ENCODE measurements at regions not wholly inside any gene's neighbourhood (a gene's known extent, or its start where the extent isn't known, plus 50 kb on each side); places are given as distances from the start of the nearest gene placed in this dataset.
"Not testable (repeated sequence)": the region's sequence is repeated elsewhere in the genome, so short reads cannot be mapped to it uniquely, and the experiment has no call there.

DNA sequence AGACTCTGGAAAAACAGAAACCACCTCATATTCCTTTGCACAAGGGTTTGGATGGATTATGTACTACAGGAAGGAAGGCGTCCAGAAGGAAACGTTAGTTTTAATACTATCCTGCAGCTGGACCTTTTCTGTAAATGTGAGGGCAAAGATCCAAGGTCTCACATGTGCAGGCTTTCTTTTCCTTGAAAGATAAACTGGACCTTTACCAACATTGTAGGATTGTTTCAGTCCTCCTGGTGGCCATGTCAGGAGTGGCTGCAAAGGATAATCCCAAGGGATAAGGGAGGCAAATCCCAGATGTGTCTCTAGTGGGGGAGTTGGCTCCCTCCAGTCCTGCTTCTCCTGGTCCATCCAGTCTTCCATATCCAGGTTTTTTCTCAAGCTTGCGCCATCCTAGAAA is 397.5 kb downstream of the HTR1A start:
- no peak for DNase-seq (ENCODE audit: low read depth in 4 of 4, low spot score in 3 of 4)

DNA sequence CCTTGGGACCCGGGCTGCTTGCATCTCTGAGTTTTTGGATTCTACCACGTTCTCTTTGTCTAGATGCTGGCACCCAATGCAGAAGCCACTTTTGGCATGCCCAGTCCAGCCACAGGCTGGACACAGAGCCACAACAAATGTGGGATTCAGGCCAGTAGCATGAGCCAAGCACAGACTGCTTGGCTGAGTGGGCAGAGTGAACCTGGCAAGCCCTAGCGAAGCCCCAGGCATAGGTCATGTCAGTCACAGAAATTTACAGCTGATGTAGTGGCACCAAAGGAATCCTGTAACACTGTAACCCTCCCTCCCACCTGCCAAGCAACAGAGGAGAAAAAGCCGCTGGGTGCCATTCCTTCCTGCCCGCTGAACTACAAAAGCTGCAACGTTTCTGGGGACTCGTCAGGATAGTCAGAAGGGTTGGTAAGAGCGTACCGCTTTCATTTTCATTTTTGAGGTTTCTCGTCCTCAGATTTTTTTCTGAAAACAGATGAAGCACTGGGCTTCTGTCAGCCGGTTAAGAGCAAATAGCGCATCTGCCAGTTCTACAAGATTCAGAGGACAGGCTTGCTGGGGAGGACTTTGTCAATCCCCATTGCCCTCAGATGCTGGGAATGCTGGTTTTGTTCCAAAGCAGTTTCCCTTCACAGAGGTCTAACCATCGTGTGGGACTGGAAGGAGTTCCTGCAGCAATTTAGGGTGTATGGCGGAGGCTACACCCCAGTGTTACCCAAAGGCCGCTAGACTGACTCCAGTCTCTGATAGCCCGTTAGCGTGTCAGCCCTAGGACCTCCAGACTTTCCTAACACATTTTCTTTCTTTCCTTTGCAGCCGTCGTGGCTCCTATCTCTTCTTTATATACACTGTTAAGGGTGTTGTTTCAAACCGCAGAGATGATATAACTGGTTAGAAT is 399.0 kb downstream of the HTR1A start:
- no peak for DNase-seq (ENCODE audit: low read depth in 4 of 4, low spot score in 3 of 4)

DNA sequence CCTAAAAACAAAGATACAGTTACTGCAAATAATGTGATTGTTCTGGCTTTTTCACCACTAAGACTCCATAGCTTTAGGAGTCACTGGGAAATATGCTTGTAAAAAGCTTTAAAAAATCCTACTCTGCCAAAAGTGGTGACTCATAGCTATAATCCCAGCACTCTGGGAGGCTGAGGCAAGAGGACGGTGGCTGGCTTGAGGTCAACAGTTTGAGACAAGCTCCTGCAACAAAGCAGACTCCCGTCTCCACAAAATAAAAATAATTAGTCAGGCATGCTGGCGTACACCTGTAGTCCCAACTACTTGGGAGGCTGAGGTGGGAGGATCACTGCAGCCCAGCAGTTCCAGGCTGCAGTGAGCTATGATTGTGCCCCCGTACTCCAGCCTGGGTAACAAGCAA is 406.4 kb downstream of the HTR1A start:
- DNase-seq (ENCODE audit: low read depth in 4 of 4, low spot score in 3 of 4), result no peak

DNA sequence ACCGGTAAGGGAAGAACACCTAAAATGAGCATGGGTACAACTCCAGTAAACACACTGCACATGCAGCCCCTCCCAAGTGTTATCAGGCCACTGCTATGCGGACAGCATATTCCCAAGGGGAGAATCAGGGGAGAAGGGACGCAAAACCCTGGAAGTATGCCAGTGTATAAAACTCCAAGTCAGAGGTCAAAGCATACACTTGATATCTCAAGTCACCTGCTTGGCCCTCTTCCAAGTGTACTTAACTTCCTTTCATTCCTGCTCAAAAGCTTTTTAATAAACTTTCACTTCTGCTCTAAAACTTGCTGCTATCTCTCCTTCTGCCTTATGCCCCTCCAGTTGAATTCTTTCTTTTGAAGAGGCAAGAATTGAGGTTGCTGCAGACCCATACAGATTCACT is 408.1 kb downstream of the HTR1A start:
- DNase-seq (ENCODE audit: low read depth in 4 of 4, low spot score in 3 of 4), result peak in 1 of 4 donors; percentile 10

DNA sequence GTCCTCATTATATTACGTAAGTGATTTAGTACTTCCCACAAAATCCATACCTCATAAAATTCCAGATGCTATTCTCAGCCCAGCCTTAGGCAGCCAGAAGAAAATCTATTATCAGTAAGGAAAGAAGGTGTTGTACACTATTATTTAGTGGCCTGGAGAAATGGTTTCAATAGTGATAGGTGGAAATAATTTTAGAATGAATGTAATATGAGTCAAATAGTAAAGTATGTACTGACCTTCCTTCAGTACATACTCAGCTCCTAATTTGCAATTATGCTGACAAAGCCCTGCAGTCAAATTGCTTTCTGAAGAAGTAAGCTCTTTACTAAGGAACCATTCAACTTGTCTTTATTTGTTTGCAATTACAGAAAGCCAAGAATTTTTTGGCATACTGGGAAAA is 409.2 kb downstream of the HTR1A start:
- no peak for DNase-seq (ENCODE audit: low read depth in 4 of 4, low spot score in 3 of 4)

DNA sequence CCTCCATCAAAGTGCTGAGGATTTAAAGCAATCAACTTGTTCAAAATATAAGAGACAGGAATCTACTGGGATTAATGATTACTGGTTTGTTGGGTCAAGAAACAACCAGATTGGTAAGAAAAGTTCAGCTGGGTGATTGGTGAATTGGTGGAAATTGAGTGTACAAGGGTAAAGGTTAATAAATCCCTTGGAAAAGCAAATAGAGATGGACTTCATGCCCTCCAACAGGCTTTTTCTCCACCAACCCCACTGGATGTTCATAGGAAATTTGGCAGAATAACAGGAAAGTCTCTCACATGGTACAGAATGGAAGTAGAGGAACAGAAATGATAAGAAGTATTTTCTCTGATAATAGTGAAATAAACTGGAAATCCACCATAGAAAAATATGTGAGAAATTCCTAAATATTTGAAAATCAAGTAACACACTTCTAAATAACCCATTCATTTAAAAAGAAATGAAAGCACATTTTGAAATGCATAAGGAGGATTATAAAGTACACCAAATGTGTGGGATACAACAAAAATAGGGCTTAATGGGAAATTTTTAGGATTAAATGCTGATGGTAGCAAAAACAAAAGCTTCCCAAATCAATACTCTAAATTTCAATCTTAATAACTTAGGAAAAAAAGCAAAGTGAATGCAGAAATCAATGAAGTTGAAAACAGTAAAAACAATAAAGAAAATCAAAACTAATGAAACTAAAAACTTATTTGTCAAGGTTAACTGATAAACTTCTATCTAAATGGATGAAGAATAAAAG is 426.2 kb downstream of the HTR1A start:
- DNase-seq (ENCODE audit: low read depth in 4 of 4, low spot score in 3 of 4), result no peak

DNA sequence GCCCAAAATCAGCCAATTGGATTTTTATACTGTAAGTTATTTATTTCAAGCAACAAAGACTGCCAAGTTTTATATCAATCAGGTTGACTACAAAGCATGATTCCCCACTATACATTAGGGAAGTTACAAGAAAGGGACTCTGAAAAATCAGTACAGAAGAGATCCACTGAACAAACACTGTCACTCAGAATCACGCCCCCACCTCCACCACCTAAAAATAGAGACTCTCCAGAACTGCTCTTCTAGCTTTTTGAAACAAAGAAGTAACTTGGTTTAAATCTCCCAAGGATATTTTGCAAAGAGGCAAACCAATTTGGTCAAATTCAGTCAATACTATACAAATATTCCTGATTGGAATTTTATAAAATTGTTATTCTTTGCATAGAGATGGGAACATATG is 438.0 kb downstream of the HTR1A start:
- no peak for DNase-seq (ENCODE audit: low read depth in 4 of 4, low spot score in 3 of 4)

DNA sequence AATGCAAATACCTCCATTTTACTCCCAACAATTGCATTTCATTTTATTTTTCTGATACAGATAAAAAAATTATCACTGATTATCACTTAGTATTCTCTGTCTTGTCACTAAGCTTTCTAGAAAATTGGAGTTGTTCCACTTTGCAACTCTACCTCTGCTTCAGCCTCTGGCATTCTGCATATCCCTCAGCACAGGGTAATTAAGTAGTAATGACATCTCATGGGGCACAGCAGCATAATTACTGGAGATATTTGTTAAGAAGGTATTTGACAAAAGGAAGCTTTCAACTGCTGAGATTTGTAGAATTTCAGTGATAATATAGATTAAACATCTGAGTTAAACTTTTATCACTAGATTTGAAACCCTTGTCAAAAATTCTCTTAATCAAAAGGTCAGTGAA is 446.2 kb downstream of the HTR1A start:
- DNase-seq (ENCODE audit: low read depth in 4 of 4, low spot score in 3 of 4), result no peak

DNA sequence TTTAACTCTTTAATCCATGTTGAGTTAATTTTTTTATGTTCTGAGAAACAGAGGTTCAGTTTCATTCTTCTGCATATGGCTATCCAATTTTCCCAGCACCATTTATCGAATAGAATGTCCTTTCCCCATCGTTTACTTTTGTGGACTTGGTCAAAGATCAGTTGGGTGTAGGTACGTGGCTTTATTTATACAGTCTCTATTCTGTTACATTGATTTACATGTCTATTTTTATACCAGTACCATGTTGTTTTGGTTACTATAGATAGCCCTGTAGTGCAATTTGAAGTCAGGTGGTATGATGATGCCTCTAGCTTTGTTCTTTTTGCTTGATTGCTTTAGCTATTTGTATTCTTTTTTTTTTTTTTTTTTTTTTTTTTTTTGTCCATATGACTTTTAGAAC is 462.0 kb downstream of the HTR1A start:
- no peak for DNase-seq (ENCODE audit: low read depth in 4 of 4, low spot score in 3 of 4)

DNA sequence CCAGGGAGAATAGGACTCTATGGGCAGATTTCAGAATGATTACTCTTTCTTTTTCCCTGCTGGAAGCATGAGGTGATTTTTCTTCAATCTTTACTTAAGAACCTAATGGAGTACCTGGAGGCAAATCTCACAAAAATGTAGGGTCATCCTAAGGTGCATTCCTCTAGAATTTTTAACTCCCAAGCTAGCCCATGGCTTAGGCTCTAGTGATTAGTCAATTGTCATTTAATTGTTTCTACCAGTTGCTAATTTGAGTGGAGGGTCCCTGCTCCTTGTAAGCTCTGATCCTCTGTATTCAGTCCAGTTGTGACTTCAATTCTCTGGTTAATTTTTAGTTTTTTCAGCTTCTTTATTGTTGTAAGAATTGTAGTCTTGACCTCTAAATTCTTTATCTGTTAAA is 467.0 kb downstream of the HTR1A start:
- no peak for DNase-seq (ENCODE audit: low read depth in 4 of 4, low spot score in 3 of 4)

DNA sequence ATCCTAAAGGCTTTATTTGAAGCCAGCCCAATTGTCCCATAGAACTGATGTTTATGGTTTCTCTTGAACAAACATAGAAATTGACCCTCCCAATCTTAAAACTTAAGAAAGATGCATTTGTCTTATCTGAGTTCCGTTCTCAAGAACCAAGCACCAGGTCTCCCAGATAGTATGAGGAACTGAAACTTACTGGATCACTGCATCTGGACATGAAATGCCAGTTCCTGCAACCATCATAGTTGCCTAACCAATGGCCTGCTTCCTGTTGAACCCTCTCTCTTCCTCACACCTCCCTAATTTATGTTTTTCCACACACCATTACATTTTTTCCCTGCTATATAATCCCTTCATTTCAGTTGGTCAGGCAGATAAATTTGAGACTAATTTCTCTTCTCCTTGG is 478.9 kb downstream of the HTR1A start:
- DNase-seq (ENCODE audit: low read depth in 4 of 4, low spot score in 3 of 4), result no peak

DNA sequence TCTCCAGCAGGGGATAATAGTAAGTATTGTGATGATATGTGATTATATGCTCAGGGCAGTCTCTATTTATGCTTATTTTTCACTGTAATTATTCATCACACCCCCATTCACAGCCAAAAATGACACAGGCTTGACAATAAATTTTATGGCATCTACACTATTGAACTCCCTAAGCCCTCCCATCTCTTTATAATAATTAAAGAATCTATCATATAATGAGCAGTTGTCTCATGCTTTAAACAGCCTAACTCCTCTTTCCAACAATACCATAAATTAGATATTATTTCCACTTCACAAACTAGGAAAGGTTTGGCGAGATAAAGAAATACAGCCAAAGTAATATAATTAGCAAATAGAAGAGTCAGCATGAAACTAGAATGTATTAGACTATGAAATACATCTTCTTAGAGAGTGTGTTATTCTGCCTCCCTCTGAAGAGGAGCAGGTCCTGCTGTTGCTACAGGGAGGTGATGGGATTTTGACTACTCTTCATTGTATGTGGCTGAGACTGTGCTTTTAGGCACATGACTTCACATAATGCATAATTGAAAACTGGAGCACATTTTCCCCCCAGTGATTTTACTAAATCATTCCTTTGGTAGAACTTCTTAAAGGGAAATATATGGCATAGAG is 488.8 kb downstream of the HTR1A start:
- DNase-seq (ENCODE audit: low read depth in 4 of 4, low spot score in 3 of 4), result no peak

DNA sequence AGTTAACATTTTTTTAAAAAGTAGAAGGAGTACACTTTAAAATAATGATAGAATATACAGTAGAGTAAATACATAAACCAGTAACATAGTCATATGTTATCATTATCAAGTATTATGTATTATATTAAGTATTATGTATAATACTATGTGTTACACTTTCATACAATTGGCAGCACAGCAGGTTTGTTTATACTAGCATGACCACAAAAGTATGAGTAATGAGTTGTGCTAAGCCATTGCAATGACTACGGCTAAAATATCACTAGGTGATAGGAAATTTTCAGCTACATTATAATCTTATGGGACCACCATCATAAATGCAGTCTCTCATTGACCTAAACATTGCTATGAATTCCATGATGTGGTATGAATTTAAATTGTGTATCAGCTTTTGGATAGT is 506.0 kb downstream of the HTR1A start:
- no peak for DNase-seq (ENCODE audit: low read depth in 4 of 4, low spot score in 3 of 4)

DNA sequence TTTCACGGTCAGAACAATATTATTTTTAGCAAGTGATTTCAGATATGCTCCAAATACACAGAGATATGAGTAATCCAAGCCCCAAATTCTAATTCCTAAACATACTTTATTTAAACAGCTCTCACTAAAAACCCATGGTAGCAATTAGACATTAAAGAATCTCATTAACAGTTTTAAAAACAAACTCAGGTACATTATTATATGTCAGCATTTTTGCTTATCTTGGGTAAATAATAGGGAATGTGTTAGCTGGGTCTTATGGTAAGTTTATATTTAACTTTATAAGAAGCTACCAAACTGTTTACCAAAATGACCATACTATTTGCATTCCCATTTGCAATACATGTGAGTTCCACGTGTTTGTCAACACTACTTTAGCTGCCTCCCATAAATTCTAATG is 511.1 kb downstream of the HTR1A start:
- DNase-seq (ENCODE audit: low read depth in 4 of 4, low spot score in 3 of 4), result no peak

DNA sequence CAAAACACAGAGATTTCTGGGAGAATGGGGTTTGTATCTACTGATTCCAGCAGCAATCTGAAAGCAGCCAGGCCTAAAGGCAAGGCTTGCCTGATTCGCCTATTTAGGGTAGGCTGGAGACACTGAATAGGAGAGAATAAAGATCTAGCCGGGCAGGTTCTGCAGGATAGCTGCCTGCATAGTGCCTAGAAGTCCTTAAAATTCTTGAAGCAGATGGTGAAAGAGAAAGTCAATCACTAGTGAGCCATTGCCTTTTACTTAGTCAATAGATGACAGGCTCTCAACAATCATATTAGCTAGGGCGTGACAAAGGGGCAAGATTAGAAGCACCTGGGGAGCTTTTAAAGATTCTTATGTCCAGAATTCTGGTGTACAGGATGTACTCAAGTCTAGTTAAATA is 522.7 kb downstream of the HTR1A start:
- DNase-seq (ENCODE audit: low read depth in 4 of 4, low spot score in 3 of 4), result no peak

DNA sequence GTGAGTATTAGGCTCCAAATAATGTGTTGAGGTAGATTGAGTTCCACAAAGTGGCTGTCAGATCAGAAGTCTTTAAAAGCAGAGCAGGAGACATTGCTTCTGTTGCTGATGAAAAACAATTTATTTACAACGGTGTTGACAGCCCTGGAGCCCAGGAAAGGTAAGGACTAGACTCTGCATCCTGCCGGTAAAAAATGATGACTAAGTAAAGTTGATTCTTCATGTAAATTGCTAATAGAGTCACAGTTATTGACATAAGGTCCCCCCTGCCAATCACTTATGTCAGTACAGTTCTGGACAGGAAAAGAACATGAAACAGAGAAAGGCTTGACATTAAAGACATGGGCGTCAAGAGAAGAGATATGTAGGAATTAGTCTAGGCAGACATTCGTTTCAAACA is 552.5 kb downstream of the HTR1A start:
- DNase-seq (ENCODE audit: low read depth in 4 of 4, low spot score in 3 of 4), result no peak

DNA sequence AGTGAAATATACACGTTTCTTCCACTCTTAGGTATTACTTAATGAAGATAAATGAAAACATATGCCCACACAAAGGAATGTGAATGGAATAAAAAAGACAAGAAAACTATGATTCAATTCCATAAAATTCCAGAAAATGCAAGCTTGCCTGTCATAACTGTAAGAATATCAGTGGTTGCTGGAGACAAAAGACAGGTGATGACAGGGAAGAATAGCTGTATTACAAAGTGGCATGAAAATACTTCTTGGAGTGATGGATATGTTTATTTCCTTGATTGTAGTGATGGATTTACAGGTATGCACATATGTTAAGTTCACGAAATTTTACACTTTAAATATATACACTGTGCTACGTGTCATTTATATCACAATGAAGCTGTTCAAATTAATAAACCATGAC is 553.3 kb downstream of the HTR1A start:
- DNase-seq (ENCODE audit: low read depth in 4 of 4, low spot score in 3 of 4), result no peak

DNA sequence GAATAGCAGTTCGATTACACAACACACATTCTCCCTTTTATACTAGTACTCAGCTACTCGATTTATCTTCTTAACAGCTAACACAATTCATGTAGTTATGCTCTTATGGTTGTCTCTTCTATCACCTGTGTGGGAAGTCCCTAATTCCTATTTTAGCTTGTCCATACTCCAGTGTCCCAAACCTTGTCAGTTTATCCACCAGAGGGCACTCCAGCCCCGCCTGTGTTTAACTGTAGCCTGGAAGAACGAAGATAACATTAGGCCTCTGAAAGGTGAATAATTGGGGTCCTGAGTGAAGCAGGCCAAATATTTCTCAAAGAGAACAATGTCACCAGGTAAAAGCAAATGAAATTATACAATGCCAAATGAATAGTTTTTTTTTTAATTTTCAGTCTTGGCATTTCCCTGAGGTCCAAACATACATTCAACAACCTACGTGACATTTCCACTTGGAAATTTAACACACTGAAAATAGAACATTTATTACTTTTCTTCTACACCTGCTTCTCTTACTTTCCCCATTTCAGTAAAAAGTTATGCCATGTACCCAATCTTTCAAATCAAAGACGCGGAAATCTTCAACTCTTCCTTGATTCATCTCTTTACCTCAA is 560.7 kb downstream of the HTR1A start:
- DNase-seq (ENCODE audit: low read depth in 4 of 4, low spot score in 3 of 4), result peak; percentile 10 to 27 (median 16)

DNA sequence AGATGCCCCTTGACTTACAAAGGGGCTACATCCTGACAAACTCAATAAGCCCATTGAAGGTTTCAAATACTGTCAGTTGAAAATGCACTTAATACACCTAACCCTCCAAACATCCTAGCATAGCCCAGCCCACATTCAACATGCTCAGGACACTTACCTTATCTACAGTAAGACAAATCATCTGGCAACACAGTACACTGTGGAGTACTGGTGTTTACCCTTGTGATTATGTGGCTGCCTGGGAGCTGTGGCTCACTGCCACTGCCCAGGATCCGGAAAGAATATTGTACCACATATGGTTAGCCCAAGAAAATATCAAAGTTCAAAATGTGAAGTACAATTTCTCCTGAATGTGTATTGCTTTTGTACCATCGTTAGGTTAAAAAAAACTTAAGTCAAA is 562.2 kb downstream of the HTR1A start:
- no peak for DNase-seq (ENCODE audit: low read depth in 4 of 4, low spot score in 3 of 4)

DNA sequence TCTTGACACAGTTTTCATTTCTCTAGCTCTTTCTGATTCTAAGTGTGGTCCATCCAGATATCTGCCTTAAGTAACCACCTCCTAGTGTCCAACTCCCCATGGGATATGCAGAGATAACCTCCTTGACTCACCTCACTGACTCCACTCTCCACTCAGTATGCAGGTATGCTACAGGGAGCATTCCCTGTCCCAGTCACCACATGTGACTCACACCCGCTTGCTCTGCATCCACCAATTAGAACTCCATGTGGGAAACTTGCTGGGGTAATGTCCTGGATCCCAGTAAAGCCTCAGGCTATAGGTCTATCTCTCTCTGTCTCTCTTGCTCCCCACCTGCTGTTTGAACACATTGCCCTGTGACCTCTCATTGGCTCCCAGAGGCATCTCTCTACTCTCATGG is 563.9 kb downstream of the HTR1A start:
- no peak for DNase-seq (ENCODE audit: low read depth in 4 of 4, low spot score in 3 of 4)

DNA sequence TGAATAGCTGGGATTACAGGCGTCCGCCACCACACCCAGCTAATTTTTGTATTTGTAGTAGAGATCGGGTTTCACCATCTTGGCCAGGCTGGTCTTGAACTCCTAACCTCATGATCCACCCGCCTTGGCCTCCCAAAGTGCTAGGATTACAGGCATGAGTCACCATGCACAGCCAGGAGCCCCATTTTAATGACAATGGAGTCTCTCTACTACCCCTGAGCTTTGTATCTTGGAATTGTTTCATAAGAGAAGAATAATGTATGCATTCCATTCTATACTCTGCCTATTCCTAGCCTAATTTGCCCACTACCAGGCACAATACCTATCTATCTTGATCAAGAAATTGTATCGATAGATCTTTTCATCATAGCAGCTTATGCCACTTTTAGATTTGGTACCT is 574.1 kb downstream of the HTR1A start:
- DNase-seq (ENCODE audit: low read depth in 4 of 4, low spot score in 3 of 4), result not testable (repeated sequence)

All from left renal pelvis (tissue), 4 donors.